ENCODE measurements at regions not wholly inside any gene's neighbourhood (a gene's known extent, or its start where the extent isn't known, plus 50 kb on each side); places are given as distances from the start of the nearest gene placed in this dataset.

DNA sequence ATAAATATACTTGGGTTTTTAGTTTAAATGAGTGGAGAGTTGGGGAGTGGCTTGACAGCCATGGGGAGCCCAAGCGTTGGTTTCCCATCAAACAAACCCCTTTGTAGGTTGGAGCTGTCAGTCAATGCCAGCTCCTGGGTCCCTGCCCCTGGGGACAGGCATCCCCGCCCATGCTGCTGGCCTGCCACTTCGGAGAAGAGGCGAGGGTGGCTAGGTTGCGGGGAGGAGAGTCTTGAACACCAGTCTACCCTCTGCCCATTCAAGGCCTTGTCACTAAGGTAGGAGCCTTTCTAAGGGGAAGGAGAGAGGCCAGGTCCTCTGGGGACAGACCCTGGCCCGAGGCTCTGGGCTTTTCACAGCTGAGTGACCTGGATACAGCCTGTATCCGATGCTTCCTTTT lies 211.9 kb upstream of the CADM1 start (continued):
- TF ChIP-seq PAF1 (CRISPR knock-in tag; IDR thresholded peaks at IDR 0.05) (no peak), ASH2L (IDR thresholded peaks at IDR 0.05; ENCODE audit: insufficient read length, low read depth, low read length) (no peak), SRSF9 (IDR thresholded peaks at IDR 0.05; ENCODE audit: borderline replicate concordance, insufficient read depth, low read depth, low read length, poor library complexity, severe bottlenecking) (no peak), AKAP8 (CRISPR knock-in tag; IDR thresholded peaks at IDR 0.05) (no peak), ZNF281 (CRISPR knock-in tag; IDR thresholded peaks at IDR 0.05; ENCODE audit: borderline replicate concordance) (no peak), RARA (CRISPR knock-in tag; IDR thresholded peaks at IDR 0.05) (no peak)

DNA sequence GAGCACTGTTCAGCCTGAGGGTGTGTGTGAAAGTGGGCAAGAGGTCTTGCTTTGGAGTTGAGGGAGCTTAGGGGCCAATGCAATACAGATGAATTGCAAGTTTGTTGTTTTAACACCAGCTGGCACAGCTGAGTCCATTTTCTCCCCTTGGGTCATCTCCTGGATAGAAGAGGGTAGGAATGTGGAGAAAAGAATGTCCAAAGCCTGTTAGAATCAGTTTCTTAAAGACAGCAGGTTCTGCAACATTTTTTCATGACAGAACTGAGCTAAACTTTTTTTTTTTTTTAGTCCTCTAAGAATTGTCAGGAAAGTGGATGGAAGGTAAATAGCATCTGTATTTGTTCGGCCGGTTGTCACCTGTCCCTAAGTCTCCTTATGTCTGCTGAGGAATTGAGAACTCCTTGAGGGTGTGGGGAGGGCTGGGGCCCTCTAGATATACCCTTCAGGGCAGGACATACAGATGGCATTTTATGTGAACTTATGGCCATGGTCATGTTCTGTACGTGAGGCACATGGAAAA lies 211.1 kb upstream of the CADM1 start:
- CTCF ChIA-PET (ENCODE audit: low intra/inter-chr PET ratio, low total read pairs), result no interaction called here
- H3K4me2 ChIP-seq (ENCODE audit: low read depth, low read length), result no peak overlapping the region
- no peaks in the 10 kb centered on the region for H3K36me3 ChIP-seq (replicated peaks in 1 of 2; ENCODE audit: control insufficient read depth in 1 of 2, insufficient read depth in 2 of 2, low read length in 2 of 2)
- intact Hi-C loops (cut with micrococcal nuclease; ENCODE audit: unreplicated experiment) (no loop called here), in situ Hi-C loops (cut with HindIII; ENCODE audit: extremely low pct_ligation_motif_present, low pct_unique_long_range_greater_than_20kb) (no loop called here)
- BruUV-seq (replicated peaks), result no TSS peak
- H2AFZ ChIP-seq (ENCODE audit: low read length), result no peak overlapping the region
- DNase-seq (ENCODE audit: low spot score) (no peak), ATAC-seq (no peak), FAIRE-seq (no peak)
- 46% methylated on average over 3 of the region's 3 CpGs for WGBS (ENCODE audit: low lambda C conversion rate)
- H3K9ac ChIP-seq (ENCODE audit: insufficient read depth, low read depth, low read length), result no peak overlapping the region
- no peak overlapping the region for H3K4me3 ChIP-seq (replicated peaks in 1 of 3; ENCODE audit: insufficient read depth in 1 of 3, low read depth in 2 of 3, low read length in 3 of 3)
- TF ChIP-seq, protein P1, sequence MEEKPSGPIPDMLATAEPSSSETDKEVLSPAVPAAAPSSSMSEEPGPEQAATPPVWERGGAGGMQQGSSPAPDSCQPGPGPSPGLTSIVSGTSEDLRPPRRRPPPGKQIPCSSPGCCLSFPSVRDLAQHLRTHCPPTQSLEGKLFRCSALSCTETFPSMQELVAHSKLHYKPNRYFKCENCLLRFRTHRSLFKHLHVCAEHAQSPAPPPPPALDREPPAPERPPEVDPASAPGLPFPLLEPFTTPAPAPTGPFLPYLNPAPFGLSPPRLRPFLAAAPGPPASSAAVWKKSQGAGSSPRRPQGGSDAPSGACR (CRISPR knock-in tag; IDR thresholded peaks at IDR 0.05), result no peak
- TF ChIP-seq ZNF44 (CRISPR knock-in tag; IDR thresholded peaks at IDR 0.05) (no peak), POLR2A (IDR thresholded peaks at IDR 0.05; ENCODE audit: insufficient read depth in 1 of 2, low read depth in 2 of 2, low read length in 2 of 2) (no peak), ZNF709 (CRISPR knock-in tag; IDR thresholded peaks at IDR 0.05) (no peak), NFIB (CRISPR knock-in tag; IDR thresholded peaks at IDR 0.05; ENCODE audit: borderline replicate concordance) (no peak), ERF (CRISPR knock-in tag; IDR thresholded peaks at IDR 0.05) (no peak), KMT2B (CRISPR knock-in tag; IDR thresholded peaks at IDR 0.05) (no peak), E2F2 (CRISPR knock-in tag; IDR thresholded peaks at IDR 0.05; ENCODE audit: borderline replicate concordance) (no peak), ARNT2 (CRISPR knock-in tag; IDR thresholded peaks at IDR 0.05; ENCODE audit: low read depth) (no peak), MED13 (CRISPR knock-in tag; IDR thresholded peaks at IDR 0.05) (no peak), KLF11 (CRISPR knock-in tag; IDR thresholded peaks at IDR 0.05) (no peak), KLF6 (CRISPR knock-in tag; IDR thresholded peaks at IDR 0.05) (no peak), TMF1 (CRISPR knock-in tag; IDR thresholded peaks at IDR 0.05; ENCODE audit: low read depth) (no peak), MZF1 (CRISPR knock-in tag; IDR thresholded peaks at IDR 0.05; ENCODE audit: borderline replicate concordance) (no peak)
- TF ChIP-seq, protein P2, sequence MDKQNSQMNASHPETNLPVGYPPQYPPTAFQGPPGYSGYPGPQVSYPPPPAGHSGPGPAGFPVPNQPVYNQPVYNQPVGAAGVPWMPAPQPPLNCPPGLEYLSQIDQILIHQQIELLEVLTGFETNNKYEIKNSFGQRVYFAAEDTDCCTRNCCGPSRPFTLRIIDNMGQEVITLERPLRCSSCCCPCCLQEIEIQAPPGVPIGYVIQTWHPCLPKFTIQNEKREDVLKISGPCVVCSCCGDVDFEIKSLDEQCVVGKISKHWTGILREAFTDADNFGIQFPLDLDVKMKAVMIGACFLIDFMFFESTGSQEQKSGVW (CRISPR knock-in tag; IDR thresholded peaks at IDR 0.05; ENCODE audit: borderline replicate concordance), result no peak
- POLR2A ChIA-PET, result no interaction called here
- H3K4me1 ChIP-seq (ENCODE audit: insufficient read depth, low read length), result no peaks in the 10 kb centered on the region
- H3K27ac ChIP-seq (ENCODE audit: extremely low read length, insufficient read depth, low read length), result no peak overlapping the region
- H3K79me2 ChIP-seq (ENCODE audit: insufficient read depth, low read length), result no peaks in the 10 kb centered on the region
- no peaks in the 10 kb centered on the region for H3K9me3 ChIP-seq (ENCODE audit: low read length)
- no peaks in the 10 kb centered on the region for H4K20me1 ChIP-seq (ENCODE audit: insufficient read depth, low read length)
- H3K27me3 ChIP-seq (ENCODE audit: control insufficient read depth in 1 of 2, insufficient read depth in 2 of 2, low read length in 2 of 2), result peaks cover 1 to 21% of the 10 kb centered on the region in 2 experiments; a peak in 3 of 5 replicates

Data from HepG2 (cell line).